GM12801 (cell line): ENCODE measurements at regions not wholly inside any gene's neighbourhood (a gene's known extent, or its start where the extent isn't known, plus 50 kb on each side); places are given as distances from the start of the nearest gene placed in this dataset.

Experiments
- TF ChIP-seq, protein P1 (sequence below): IDR thresholded peaks from one replicate; pipeline ENCODE4 v1.5.1; 2011; ENCODE audit warnings: control low read depth; ENCODE audit not compliant: insufficient read length; ENCODE audit errors: extremely low read depth

DNA sequence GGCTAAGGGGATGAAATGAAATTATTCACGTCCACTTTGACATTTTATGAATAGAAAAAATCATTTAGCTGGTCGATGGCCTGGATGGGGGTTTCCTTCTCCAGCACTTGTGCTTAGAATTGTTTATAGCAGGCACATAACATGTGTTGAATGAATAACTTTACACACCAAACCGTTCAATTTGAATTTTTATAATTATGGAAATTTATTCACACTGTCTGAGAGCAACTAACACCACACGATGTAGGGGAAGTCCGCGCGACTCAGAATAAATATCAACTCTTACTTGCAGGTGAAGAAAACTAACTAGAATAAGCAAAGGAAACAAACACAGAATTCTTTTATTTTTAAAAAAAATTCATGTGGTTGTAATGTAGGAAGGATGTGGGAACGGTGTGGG lies 81.3 kb downstream of the MINAR1 start:
- TF ChIP-seq, protein P1, sequence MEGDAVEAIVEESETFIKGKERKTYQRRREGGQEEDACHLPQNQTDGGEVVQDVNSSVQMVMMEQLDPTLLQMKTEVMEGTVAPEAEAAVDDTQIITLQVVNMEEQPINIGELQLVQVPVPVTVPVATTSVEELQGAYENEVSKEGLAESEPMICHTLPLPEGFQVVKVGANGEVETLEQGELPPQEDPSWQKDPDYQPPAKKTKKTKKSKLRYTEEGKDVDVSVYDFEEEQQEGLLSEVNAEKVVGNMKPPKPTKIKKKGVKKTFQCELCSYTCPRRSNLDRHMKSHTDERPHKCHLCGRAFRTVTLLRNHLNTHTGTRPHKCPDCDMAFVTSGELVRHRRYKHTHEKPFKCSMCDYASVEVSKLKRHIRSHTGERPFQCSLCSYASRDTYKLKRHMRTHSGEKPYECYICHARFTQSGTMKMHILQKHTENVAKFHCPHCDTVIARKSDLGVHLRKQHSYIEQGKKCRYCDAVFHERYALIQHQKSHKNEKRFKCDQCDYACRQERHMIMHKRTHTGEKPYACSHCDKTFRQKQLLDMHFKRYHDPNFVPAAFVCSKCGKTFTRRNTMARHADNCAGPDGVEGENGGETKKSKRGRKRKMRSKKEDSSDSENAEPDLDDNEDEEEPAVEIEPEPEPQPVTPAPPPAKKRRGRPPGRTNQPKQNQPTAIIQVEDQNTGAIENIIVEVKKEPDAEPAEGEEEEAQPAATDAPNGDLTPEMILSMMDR: no peak

DNA sequence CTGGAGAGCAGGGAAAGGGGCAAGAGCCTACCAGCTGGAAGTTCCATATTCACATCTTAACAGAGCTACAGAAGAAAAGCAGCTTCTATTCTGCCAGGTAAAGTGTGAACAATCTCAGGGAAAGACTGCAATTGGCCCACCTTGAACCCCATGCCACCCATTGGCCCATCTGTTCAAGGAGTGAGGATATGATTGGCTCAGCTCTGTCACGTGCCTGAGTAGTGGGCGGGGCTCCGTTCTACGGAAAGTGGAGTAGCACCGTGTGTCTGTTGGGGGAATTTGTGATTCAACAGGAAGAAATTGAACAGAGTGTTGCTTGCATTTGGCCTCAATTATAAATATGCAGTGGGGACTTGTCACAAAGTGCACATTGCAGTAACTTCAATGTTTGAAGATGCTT lies 81.8 kb downstream of the MINAR1 start:
- TF ChIP-seq, protein P1: no peak

DNA sequence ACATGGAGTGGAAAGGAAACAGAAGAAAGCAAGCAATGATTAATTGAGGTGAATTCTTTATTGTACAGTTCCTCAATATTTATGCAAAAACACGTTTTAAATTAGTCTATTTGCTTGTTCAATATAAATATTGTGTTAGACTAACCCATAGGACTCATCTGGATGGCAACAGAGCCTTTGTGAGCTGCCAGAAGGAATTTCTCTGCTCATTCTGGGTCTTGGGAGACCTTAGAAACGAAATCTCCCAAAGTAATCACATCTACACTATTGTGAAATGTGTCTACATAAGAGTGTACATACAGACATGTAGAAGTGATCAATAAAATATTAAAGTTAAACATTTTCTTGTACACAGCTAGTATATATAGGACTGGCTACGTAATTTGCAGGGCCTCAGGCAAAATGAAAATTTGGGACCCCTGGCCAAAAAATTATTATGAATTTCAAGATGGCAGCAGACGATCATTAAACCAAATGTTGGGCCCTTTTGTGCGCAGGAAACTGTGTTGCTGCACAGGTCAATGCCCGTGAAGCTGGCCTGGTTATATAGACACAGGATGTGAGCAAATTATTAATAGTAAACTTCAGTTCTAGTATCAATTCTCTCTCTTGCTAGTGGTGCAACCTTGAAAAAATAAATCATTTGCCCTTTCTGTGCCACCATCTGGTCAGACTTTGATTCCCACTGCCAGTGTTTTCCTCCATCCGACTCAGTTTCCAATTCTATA lies 83.3 kb downstream of the MINAR1 start:
- TF ChIP-seq, protein P1: no peak

DNA sequence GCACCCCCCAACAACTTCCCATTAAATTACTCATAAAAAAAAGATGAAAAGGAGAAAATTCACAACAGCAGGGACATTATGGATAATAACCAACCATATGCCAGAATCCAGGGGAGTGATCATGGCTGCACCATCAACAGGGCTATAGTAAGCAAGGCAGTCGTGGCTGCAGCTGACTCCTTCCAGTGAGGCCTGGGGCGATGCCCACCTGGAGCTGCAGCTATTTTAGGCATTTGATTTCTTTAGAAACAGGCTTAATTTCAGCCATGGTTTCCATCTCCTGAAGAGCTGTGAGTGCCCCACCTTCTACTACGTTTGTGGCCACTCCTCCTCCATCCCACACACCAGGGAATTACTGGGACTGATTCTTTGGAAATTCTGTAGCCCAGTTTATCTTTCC lies 84.0 kb downstream of the MINAR1 start:
- TF ChIP-seq, protein P1: no peak

DNA sequence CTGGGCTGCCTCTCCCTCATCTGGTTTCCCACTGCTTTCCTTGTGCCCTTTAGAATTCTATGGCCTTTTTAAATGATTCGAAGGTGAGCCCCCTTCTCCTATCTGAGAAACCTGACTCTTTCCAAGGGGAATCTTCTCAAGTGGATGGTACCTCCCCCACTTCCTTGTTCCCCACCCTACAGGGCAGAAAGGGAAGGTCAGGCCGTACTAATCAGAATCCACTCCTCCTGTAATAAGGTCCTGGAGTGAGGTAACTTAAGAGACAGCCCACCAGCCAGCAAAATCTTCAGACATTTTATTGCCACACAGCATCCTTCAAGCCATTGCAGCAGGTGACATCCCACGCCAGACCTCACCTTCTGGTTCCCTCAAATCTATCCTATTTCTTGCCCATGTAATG lies 84.5 kb downstream of the MINAR1 start:
- TF ChIP-seq, protein P1: no peak

DNA sequence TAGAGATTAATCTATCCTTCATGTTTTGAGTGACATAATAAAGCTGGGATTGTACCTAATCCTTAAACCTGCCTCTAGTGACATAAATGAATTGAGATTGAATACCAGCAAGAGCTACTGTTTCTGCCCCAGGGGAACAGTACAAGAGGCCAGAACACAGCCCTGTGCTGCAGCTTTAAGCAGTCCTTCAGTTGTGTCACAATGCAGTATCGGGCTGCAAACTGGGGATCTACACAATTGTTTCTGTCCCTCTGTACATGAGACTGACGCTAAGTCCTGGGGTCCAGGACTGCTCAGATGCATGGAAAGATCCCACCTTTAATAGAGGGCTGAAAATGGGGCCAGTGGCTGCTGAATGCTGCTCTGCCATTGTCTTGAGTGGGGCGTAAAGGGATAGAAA lies 87.5 kb downstream of the MINAR1 start:
- TF ChIP-seq, protein P1: no peak

DNA sequence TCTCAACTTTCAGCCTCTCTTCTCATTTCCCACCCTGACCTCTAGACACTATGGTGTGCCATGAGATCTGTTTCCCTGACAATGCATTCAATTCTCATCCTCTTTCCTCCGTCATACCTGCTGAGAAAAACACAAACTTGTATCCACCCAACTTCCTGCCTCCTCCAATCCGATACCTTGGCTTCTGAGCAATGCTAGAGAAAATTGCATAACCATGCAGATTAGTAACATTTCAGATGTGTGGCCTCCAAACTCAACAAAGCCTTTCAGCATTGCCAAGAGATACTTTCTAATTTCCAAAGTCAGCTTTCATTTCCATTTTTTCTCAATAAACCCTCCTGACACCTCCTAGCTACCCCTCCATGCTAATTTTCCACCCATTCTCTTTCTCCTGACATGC lies 88.5 kb downstream of the MINAR1 start:
- TF ChIP-seq, protein P1: no peak
